HEK293 (cell line): ENCODE measurements at regions not wholly inside any gene's neighbourhood (a gene's known extent, or its start where the extent isn't known, plus 50 kb on each side); places are given as distances from the start of the nearest gene placed in this dataset.

Source experiments
- CTCF ChIA-PET: fragments of 350-600 bp; formaldehyde crosslinking; extraction: SDS; loops from one replicate; lab custom pipeline; 2021; ENCODE audit warnings: antibody characterized with exemption; lab: Yijun Ruan, JAX
- POLR2A ChIA-PET: fragments of 300-600 bp; formaldehyde crosslinking; extraction: SDS; loops from one replicate; lab custom pipeline; 2020; ENCODE audit warnings: antibody characterized with exemption, inconsistent platforms; lab: Yijun Ruan, JAX
- H3K27ac ChIP-seq: fragments of 200-500 bp; sonication (Bioruptor generic); 2 replicates; pipeline ENCODE4 v1.5.1; 2014; ENCODE audit warnings: low read depth, low read length, control low read depth, inconsistent platforms; ENCODE audit errors: extremely low read depth
- H3K36me3 ChIP-seq, 2 experiments: fragments of 200-500 bp in 1 of 2; sonication (Bioruptor generic) in 1 of 2; 1 replicate in 1 of 2; 2 replicates in 1 of 2; pipeline ENCODE4 v1.5.1; 2014 to 2017; ENCODE audit warnings: inconsistent platforms in 2 of 2, low read length in 2 of 2; ENCODE audit not compliant: control insufficient read depth in 2 of 2, insufficient read depth in 1 of 2
- H3K4me1 ChIP-seq: fragments of 200-500 bp; sonication (Bioruptor generic); 2 replicates; pipeline ENCODE4 v1.5.1; 2014; ENCODE audit warnings: mild to moderate bottlenecking, low read length, inconsistent platforms; ENCODE audit not compliant: control insufficient read depth, insufficient read depth
- H3K4me3 ChIP-seq: 2 replicates; pipeline ENCODE4 v1.5.1; 2011; ENCODE audit warnings: low read depth, mild to moderate bottlenecking, control low read depth, low read length, moderate library complexity
- H3K9me3 ChIP-seq: fragments of 200-500 bp; sonication (Bioruptor generic); 2 replicates; pipeline ENCODE4 v1.5.1; 2014; ENCODE audit warnings: low read depth, low read length, inconsistent platforms; ENCODE audit not compliant: control insufficient read depth, insufficient read depth
- GLI4 ChIP-seq: fragments of 450-650 bp; formaldehyde crosslinking; IDR thresholded peaks from 2 replicates; pipeline ENCODE4 v1.5.1; 2016; ENCODE audit warnings: missing biosample characterization, missing genetic modification characterization
- KLF1 ChIP-seq: fragments of 450-650 bp; formaldehyde crosslinking; IDR thresholded peaks from 2 replicates; pipeline ENCODE4 v1.5.1; 2016; ENCODE audit warnings: missing biosample characterization, missing genetic modification characterization
- MEIS1 ChIP-seq: sonication (generic); formaldehyde crosslinking; IDR thresholded peaks from 2 replicates; pipeline ENCODE4 v1.8.1; 2022; ENCODE audit warnings: missing genetic modification reagents, mild to moderate bottlenecking, borderline replicate concordance
- SALL2 ChIP-seq: fragments of 450-650 bp; formaldehyde crosslinking; IDR thresholded peaks from 2 replicates; pipeline ENCODE4 v1.5.0; 2017; ENCODE audit warnings: missing biosample characterization, mild to moderate bottlenecking, missing genetic modification characterization, borderline replicate concordance
- SP2 ChIP-seq: fragments of 450-650 bp; formaldehyde crosslinking; IDR thresholded peaks from 2 replicates; pipeline ENCODE4 v1.5.1; 2016; ENCODE audit warnings: missing biosample characterization, missing genetic modification characterization
- ZIC2 ChIP-seq: fragments of 450-650 bp; formaldehyde crosslinking; IDR thresholded peaks from 2 replicates; pipeline ENCODE4 v1.5.1; 2016; ENCODE audit warnings: missing biosample characterization, missing genetic modification characterization
- ZNF112 ChIP-seq: fragments of 450-650 bp; formaldehyde crosslinking; IDR thresholded peaks from 2 replicates; pipeline ENCODE4 v1.5.0; 2017; ENCODE audit warnings: missing biosample characterization, missing genetic modification characterization
- ZNF140 ChIP-seq: fragments of 450-650 bp; formaldehyde crosslinking; IDR thresholded peaks from 2 replicates; pipeline ENCODE4 v1.5.1; 2016; ENCODE audit warnings: missing biosample characterization, missing genetic modification characterization
- ZNF202 ChIP-seq: fragments of 450-650 bp; formaldehyde crosslinking; IDR thresholded peaks from 2 replicates; pipeline ENCODE4 v1.5.1; 2016; ENCODE audit warnings: missing biosample characterization, missing genetic modification characterization, borderline replicate concordance
- ZNF23 ChIP-seq: fragments of 450-650 bp; formaldehyde crosslinking; IDR thresholded peaks from 2 replicates; pipeline ENCODE4 v1.5.1; 2016; ENCODE audit warnings: missing biosample characterization, missing genetic modification characterization, borderline replicate concordance
- ZNF354C ChIP-seq: fragments of 450-650 bp; formaldehyde crosslinking; IDR thresholded peaks from 2 replicates; pipeline ENCODE4 v1.5.1; 2016; ENCODE audit warnings: missing biosample characterization, missing genetic modification characterization, low read depth, borderline replicate concordance
- ZNF366 ChIP-seq: fragments of 450-650 bp; formaldehyde crosslinking; conservative IDR thresholded peaks from 2 replicates; pipeline ENCODE4 v1.5.1; 2016; ENCODE audit warnings: missing biosample characterization, missing genetic modification characterization
- ZNF423 ChIP-seq: fragments of 450-650 bp; formaldehyde crosslinking; IDR thresholded peaks from 2 replicates; pipeline ENCODE4 v1.5.1; 2016; ENCODE audit warnings: missing biosample characterization, missing genetic modification characterization
- ZNF426 ChIP-seq: fragments of 450-650 bp; formaldehyde crosslinking; IDR thresholded peaks from 2 replicates; pipeline ENCODE4 v1.5.1; 2017; ENCODE audit warnings: missing biosample characterization, missing genetic modification characterization, mild to moderate bottlenecking, inconsistent platforms, moderate library complexity
- ZNF48 ChIP-seq: fragments of 450-650 bp; formaldehyde crosslinking; IDR thresholded peaks from 2 replicates; pipeline ENCODE4 v1.5.1; 2016; ENCODE audit warnings: missing biosample characterization, missing genetic modification characterization
- ZNF514 ChIP-seq: fragments of 450-650 bp; formaldehyde crosslinking; IDR thresholded peaks from 2 replicates; pipeline ENCODE4 v1.5.1; 2016; ENCODE audit warnings: missing biosample characterization, missing genetic modification characterization
- ZNF518A ChIP-seq: fragments of 450-650 bp; formaldehyde crosslinking; conservative IDR thresholded peaks from 2 replicates; pipeline ENCODE4 v1.5.1; 2016; ENCODE audit warnings: low read depth, missing biosample characterization, missing genetic modification characterization
- ZNF555 ChIP-seq: fragments of 450-650 bp; formaldehyde crosslinking; conservative IDR thresholded peaks from 2 replicates; pipeline ENCODE4 v1.5.1; 2017; ENCODE audit warnings: missing biosample characterization, mild to moderate bottlenecking, missing genetic modification characterization, inconsistent platforms
- ZNF600 ChIP-seq: fragments of 450-650 bp; formaldehyde crosslinking; IDR thresholded peaks from 2 replicates; pipeline ENCODE4 v1.5.1; 2016; ENCODE audit warnings: missing biosample characterization, missing genetic modification characterization
- ZNF654 ChIP-seq: fragments of 450-650 bp; formaldehyde crosslinking; IDR thresholded peaks from 2 replicates; pipeline ENCODE4 v1.5.1; 2016; ENCODE audit warnings: low read depth, missing biosample characterization, missing genetic modification characterization
- ZNF776 ChIP-seq: fragments of 450-650 bp; formaldehyde crosslinking; IDR thresholded peaks from 2 replicates; pipeline ENCODE4 v1.5.0; 2017; ENCODE audit warnings: missing biosample characterization, missing genetic modification characterization, borderline replicate concordance
- ZSCAN23 ChIP-seq: fragments of 450-650 bp; formaldehyde crosslinking; IDR thresholded peaks from 2 replicates; pipeline ENCODE4 v1.5.1; 2016; ENCODE audit warnings: missing biosample characterization, missing genetic modification characterization
- TF ChIP-seq, protein P1 (sequence below): fragments of 450-650 bp; formaldehyde crosslinking; IDR thresholded peaks from 2 replicates; pipeline ENCODE4 v1.5.1; 2016; ENCODE audit warnings: missing biosample characterization, missing genetic modification characterization
- TF ChIP-seq, protein P2 (sequence below): fragments of 450-650 bp; formaldehyde crosslinking; IDR thresholded peaks from 2 replicates; pipeline ENCODE4 v1.5.1; 2016; ENCODE audit warnings: missing biosample characterization, missing genetic modification characterization

GRCh38 chr17:27078296-27078695, 215.6 kb upstream of the WSB1 start (continued):
- TF ChIP-seq ZNF514, result no peak
- no peak for TF ChIP-seq ZNF423
- TF ChIP-seq MEIS1 (CRISPR knock-in tag), result no peak
- no peak for TF ChIP-seq ZNF48 (tag by site-specific recombination)
- TF ChIP-seq, protein P1, sequence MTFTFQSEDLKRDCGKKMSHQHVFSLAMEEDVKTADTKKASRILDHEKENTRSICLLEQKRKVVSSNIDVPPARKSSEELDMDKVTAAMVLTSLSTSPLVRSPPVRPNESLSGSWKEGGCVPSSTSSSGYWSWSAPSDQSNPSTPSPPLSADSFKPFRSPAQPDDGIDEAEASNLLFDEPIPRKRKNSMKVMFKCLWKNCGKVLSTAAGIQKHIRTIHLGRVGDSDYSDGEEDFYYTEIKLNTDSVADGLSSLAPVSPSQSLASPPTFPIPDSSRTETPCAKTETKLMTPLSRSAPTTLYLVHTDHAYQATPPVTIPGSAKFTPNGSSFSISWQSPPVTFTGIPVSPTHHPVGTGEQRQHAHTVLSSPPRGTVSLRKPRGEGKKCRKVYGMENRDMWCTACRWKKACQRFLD, result no peak
- TF ChIP-seq ZNF140, result no peak
- no peak for TF ChIP-seq ZNF776 (tag by site-specific recombination)
- no peak for TF ChIP-seq ZNF202 (tag by site-specific recombination)
- TF ChIP-seq ZSCAN23 (tag by site-specific recombination), result no peak
- TF ChIP-seq ZNF23 (tag by site-specific recombination), result no peak
- TF ChIP-seq, protein P2, sequence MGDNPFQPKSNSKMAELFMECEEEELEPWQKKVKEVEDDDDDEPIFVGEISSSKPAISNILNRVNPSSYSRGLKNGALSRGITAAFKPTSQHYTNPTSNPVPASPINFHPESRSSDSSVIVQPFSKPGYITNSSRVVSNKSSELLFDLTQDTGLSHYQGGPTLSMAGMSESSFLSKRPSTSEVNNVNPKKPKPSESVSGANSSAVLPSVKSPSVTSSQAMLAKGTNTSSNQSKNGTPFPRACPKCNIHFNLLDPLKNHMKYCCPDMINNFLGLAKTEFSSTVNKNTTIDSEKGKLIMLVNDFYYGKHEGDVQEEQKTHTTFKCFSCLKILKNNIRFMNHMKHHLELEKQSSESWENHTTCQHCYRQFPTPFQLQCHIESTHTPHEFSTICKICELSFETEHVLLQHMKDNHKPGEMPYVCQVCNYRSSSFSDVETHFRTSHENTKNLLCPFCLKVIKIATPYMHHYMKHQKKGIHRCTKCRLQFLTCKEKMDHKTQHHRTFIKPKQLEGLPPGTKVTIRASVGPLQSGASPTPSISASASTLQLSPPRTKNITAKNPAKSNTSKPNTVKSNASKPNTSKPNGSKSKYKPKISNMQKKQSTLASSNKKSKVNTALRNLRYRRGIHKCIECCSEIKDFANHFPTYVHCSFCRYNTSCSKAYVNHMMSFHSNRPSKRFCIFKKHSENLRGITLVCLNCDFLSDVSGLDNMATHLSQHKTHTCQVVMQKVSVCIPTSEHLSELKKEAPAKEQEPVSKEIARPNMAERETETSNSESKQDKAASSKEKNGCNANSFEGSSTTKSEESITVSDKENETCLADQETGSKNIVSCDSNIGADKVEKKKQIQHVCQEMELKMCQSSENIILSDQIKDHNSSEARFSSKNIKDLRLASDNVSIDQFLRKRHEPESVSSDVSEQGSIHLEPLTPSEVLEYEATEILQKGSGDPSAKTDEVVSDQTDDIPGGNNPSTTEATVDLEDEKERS (tag by site-specific recombination), result no peak
- no peak for TF ChIP-seq ZIC2 (tag by site-specific recombination)
- no peak for TF ChIP-seq GLI4 (tag by site-specific recombination)

- Histone ChIP-seq H3K36me3 (no peaks in the 10 kb centered on the region), H3K9me3 (no peaks in the 10 kb centered on the region), H3K4me1 (no peaks in the 10 kb centered on the region), H3K4me3 (no peak overlapping the region), H3K27ac (no peak overlapping the region)
- ChIA-PET CTCF (interaction anchor here (0.7 kb wide), 1 partner anchor 575 kb away, joined by 3 read pairs; no protein-coding TSS in a partner anchor), POLR2A (no interaction called here)
- TF ChIP-seq KLF1 (no peak), ZNF654 (tag by site-specific recombination) (no peak), ZNF366 (no peak), ZNF354C (tag by site-specific recombination) (no peak), SALL2 (tag by site-specific recombination) (no peak), ZNF555 (no peak), ZNF776 (tag by site-specific recombination) (no peak), ZNF600 (tag by site-specific recombination) (no peak), ZNF518A (tag by site-specific recombination) (no peak), ZNF426 (no peak), ZNF112 (no peak), SP2 (tag by site-specific recombination) (no peak)
These were observed 214.3 kb upstream of the WSB1 start for GRCh38 chr17:27079660-27080059.
